GM12878 (cell line): ENCODE measurements at regions not wholly inside any gene's neighbourhood (a gene's known extent, or its start where the extent isn't known, plus 50 kb on each side); places are given as distances from the start of the nearest gene placed in this dataset.

Experiments
- ATAC-seq: fragments of 200-7000 bp; cut with Tn5 transposase; 3 replicates; pipeline ENCODE4 v1.9.1; 2020; ENCODE audit warnings: mild to moderate bottlenecking, moderate library complexity
- BruUV-seq: library from RNA; stranded (reverse); fragments of 400-500 nt; replicated peaks from 2 replicates; lab custom pipeline; 2021; lab: Mats Ljungman, UMichigan
- CTCF ChIA-PET: fragments of 300-600 bp; sonication (Branson Sonifier 250); formaldehyde crosslinking; extraction: SDS; loops from one replicate; lab custom pipeline; 2021; ENCODE audit warnings: inconsistent platforms; lab: Yijun Ruan, JAX
- POLR2A ChIA-PET: fragments of 350-600 bp; formaldehyde crosslinking; extraction: SDS; loops from one replicate; lab custom pipeline; 2021; ENCODE audit warnings: inconsistent platforms; lab: Charles Lee
- RAD21 ChIA-PET: fragments of 300-600 bp; sonication (Branson Sonifier 250); formaldehyde crosslinking; loops from one replicate; lab custom pipeline; 2023; ENCODE audit warnings: antibody characterized with exemption; ENCODE audit not compliant: unreplicated experiment; lab: Charles Lee
- SMC1A ChIA-PET: fragments of 300-600 bp; sonication (Branson Sonifier 250); formaldehyde crosslinking; loops from one replicate; lab custom pipeline; 2023; ENCODE audit not compliant: unreplicated experiment, uncharacterized antibody; lab: Charles Lee
- DNase-seq: peaks from one replicate; pipeline ENCODE4 v3.0.0-alpha.2; 2011; ENCODE audit warnings: low read depth, low spot score
- FAIRE-seq: peaks from 3 replicates; lab custom pipeline; 2011; peaks lifted over from hg19 to GRCh38; lab: Jason Lieb, UNC
- H2AFZ ChIP-seq: 2 replicates; pipeline ENCODE4 v1.6.0; 2011; ENCODE audit warnings: low read depth, low read length, control low read depth; ENCODE audit not compliant: control insufficient read depth
- H3K27ac ChIP-seq: 2 replicates; pipeline ENCODE4 v1.5.1; 2011; ENCODE audit warnings: control low read depth; ENCODE audit not compliant: control insufficient read depth, insufficient read depth
- H3K27me3 ChIP-seq, 2 experiments: replicated peaks in 1 of 2; 2 replicates each; pipeline versions ENCODE4 v1.6.0 to v1.6.1; 2011; ENCODE audit warnings: low read length in 1 of 2; ENCODE audit not compliant: control insufficient read depth in 2 of 2, insufficient read depth in 2 of 2
- H3K36me3 ChIP-seq, 2 experiments: 2 replicates each; pipeline ENCODE4 v1.5.1; 2011; ENCODE audit warnings: low read length in 1 of 2; ENCODE audit not compliant: control insufficient read depth in 2 of 2, insufficient read depth in 2 of 2
- H3K4me1 ChIP-seq: 2 replicates; pipeline ENCODE4 v1.6.1; 2011; ENCODE audit warnings: mild to moderate bottlenecking, low read length, moderate library complexity, mixed read lengths; ENCODE audit not compliant: control insufficient read depth, insufficient read depth
- H3K4me2 ChIP-seq: 2 replicates; pipeline ENCODE4 v1.6.0; 2011; ENCODE audit warnings: control low read depth; ENCODE audit not compliant: control insufficient read depth, insufficient read depth
- H3K4me3 ChIP-seq: fragments of 200-600 bp; sonication (generic); 2 replicates; pipeline ENCODE4 v1.5.1; 2016
- H3K79me2 ChIP-seq: 2 replicates; pipeline ENCODE4 v1.6.0; 2011; ENCODE audit warnings: low read length; ENCODE audit not compliant: control insufficient read depth, insufficient read depth
- H3K9ac ChIP-seq: 2 replicates; pipeline ENCODE4 v1.8.0; 2011; ENCODE audit warnings: low read length, control low read depth, mixed read lengths; ENCODE audit not compliant: control insufficient read depth, insufficient read depth
- H3K9me3 ChIP-seq: replicated peaks from 3 replicates; pipeline ENCODE4 v1.5.1; 2011; ENCODE audit warnings: mild to moderate bottlenecking, low read length; ENCODE audit not compliant: control insufficient read depth, insufficient read depth
- H4K20me1 ChIP-seq: 2 replicates; pipeline ENCODE4 v1.6.0; 2011; ENCODE audit not compliant: control insufficient read depth, insufficient read depth
- MTA2 ChIP-seq: fragments of 450-650 bp; IDR thresholded peaks from 2 replicates; pipeline ENCODE4 v1.6.1; 2016; ENCODE audit warnings: low read depth, mild to moderate bottlenecking, moderate library complexity
- MXI1 ChIP-seq: fragments of 150-350 bp; IDR thresholded peaks from 2 replicates; pipeline ENCODE4 v1.6.1; 2011; ENCODE audit warnings: low read depth, mild to moderate bottlenecking, inconsistent platforms, low read length, improper control_type of control experiment
- NRF1 ChIP-seq: conservative IDR thresholded peaks from 2 replicates; pipeline ENCODE4 v1.6.1; 2011; ENCODE audit warnings: mild to moderate bottlenecking, low read depth, low read length, improper control_type of control experiment
- RAD21 ChIP-seq: IDR thresholded peaks from 2 replicates; pipeline ENCODE4 v1.6.1; 2011; ENCODE audit warnings: mild to moderate bottlenecking, low read depth, low read length, moderate library complexity; ENCODE audit not compliant: insufficient read depth
- SREBF2 ChIP-seq: IDR thresholded peaks from 2 replicates; pipeline ENCODE4 v1.6.1; 2012; ENCODE audit warnings: mild to moderate bottlenecking, low read length
- YBX1 ChIP-seq: fragments of 450-650 bp; IDR thresholded peaks from 2 replicates; pipeline ENCODE4 v1.6.1; 2016; ENCODE audit warnings: antibody characterized with exemption
- ZBED1 ChIP-seq: IDR thresholded peaks from 2 replicates; pipeline ENCODE4 v1.6.1; 2016; ENCODE audit warnings: borderline replicate concordance
- WGBS: methylation state at CpG from one replicate; pipeline ENCODE4 v1.1.6; 2016; ENCODE audit warnings: low lambda C conversion rate; ENCODE audit not compliant: insufficient replicate concordance, insufficient coverage; ENCODE audit errors: missing lambda C conversion rate; 5-methylcytosine and 5-hydroxymethylcytosine counted together
- in situ Hi-C: fragments of 300-500 bp; cut with MboI; formaldehyde crosslinking; loops from 9 replicates; pipeline ENCODE4 v1.14.3; 2018; ENCODE audit warnings: mixed read lengths
- intact Hi-C: fragments of 100-400 bp; cut with micrococcal nuclease; formaldehyde crosslinking; loops from one replicate; pipeline ENCODE4 v1.14.2; 2022; ENCODE audit not compliant: unreplicated experiment
- TF ChIP-seq, protein P1 (sequence below): IDR thresholded peaks from 2 replicates; pipeline ENCODE4 v1.6.1; 2012; ENCODE audit warnings: low read depth, low read length, improper control_type of control experiment
- TF ChIP-seq, protein P2 (sequence below): IDR thresholded peaks from 2 replicates; pipeline ENCODE4 v1.6.1; 2012; ENCODE audit warnings: mild to moderate bottlenecking, low read depth, low read length

DNA sequence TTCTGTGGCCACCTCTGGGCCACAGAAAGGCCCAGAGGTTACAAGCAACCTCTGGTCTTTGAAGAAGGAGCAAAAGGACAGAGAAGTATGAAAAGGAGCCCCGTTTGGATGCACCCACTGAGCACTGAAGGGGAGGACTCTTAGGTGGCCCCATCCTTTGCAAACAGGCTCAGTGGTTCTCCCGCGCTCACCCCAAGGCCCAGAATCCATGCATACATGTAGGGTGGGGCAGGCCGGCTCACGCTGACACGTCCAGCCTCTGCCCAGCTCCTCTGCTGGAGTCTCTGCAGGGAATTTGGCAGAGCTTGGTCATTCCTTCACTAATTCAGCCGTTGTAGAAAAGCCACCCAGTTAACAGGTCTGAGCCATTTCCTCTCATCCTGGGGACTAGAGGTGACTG lies 61.3 kb upstream of the AJAP1 start:
- no peak for TF ChIP-seq SREBF2
- TF ChIP-seq RAD21: no peak
- TF ChIP-seq, protein P1, sequence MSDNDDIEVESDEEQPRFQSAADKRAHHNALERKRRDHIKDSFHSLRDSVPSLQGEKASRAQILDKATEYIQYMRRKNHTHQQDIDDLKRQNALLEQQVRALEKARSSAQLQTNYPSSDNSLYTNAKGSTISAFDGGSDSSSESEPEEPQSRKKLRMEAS: no peak
- TF ChIP-seq, protein P2, sequence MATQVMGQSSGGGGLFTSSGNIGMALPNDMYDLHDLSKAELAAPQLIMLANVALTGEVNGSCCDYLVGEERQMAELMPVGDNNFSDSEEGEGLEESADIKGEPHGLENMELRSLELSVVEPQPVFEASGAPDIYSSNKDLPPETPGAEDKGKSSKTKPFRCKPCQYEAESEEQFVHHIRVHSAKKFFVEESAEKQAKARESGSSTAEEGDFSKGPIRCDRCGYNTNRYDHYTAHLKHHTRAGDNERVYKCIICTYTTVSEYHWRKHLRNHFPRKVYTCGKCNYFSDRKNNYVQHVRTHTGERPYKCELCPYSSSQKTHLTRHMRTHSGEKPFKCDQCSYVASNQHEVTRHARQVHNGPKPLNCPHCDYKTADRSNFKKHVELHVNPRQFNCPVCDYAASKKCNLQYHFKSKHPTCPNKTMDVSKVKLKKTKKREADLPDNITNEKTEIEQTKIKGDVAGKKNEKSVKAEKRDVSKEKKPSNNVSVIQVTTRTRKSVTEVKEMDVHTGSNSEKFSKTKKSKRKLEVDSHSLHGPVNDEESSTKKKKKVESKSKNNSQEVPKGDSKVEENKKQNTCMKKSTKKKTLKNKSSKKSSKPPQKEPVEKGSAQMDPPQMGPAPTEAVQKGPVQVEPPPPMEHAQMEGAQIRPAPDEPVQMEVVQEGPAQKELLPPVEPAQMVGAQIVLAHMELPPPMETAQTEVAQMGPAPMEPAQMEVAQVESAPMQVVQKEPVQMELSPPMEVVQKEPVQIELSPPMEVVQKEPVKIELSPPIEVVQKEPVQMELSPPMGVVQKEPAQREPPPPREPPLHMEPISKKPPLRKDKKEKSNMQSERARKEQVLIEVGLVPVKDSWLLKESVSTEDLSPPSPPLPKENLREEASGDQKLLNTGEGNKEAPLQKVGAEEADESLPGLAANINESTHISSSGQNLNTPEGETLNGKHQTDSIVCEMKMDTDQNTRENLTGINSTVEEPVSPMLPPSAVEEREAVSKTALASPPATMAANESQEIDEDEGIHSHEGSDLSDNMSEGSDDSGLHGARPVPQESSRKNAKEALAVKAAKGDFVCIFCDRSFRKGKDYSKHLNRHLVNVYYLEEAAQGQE: no peak
- no peak for TF ChIP-seq NRF1
- no peak for TF ChIP-seq ZBED1
- TF ChIP-seq MXI1: no peak
- TF ChIP-seq MTA2: no peak
- TF ChIP-seq YBX1: no peak
- Histone ChIP-seq H3K27me3 (no peaks in the 10 kb centered on the region), H3K4me2 (no peak overlapping the region), H4K20me1 (no peaks in the 10 kb centered on the region), H3K79me2 (no peaks in the 10 kb centered on the region), H3K9me3 (no peaks in the 10 kb centered on the region), H3K4me3 (no peak overlapping the region), H3K27ac (no peak overlapping the region), H3K9ac (no peak overlapping the region), H2AFZ (no peak overlapping the region), H3K4me1 (no peaks in the 10 kb centered on the region), H3K36me3 (no peaks in the 10 kb centered on the region)
- ATAC-seq (no peak), DNase-seq (no peak), FAIRE-seq (no peak)
- ChIA-PET SMC1A (no interaction called here), RAD21 (no interaction called here), POLR2A (no interaction called here), CTCF (interaction anchor here (0.6 kb wide), 1 partner anchor 679 kb away, joined by 3 read pairs; no protein-coding TSS in a partner anchor)
- intact Hi-C loops (no loop called here), in situ Hi-C loops (no loop called here)
- WGBS: 22% methylated on average over 7 of the region's 7 CpGs
- BruUV-seq: no TSS peak
